Left lung (tissue), 4 donors: ENCODE measurements at regions not wholly inside any gene's neighbourhood (a gene's known extent, or its start where the extent isn't known, plus 50 kb on each side); places are given as distances from the start of the nearest gene placed in this dataset.

ENCODE experiments used
- ATAC-seq: fragments of 200-7000 bp; cut with Tn5 transposase; one replicate; pipeline ENCODE4 v1.9.1; 2020; ENCODE audit warnings: moderate library complexity
- DNase-seq, 4 donors: peaks; one replicate each; pipeline ENCODE4 v3.0.0-alpha.2; 2013 to 2020
- H3K27ac ChIP-seq, 2 donors: fragments of 200-600 bp; sonication (generic) in 1 of 2; one replicate each; pipeline versions ENCODE4 v1.5.0 to v1.8.0; 2020 to 2021
- H3K27me3 ChIP-seq, 2 donors: fragments of 200-600 bp; sonication (generic) in 1 of 2; one replicate each; pipeline versions ENCODE4 v1.5.0 to v1.8.0; 2020 to 2021
- H3K36me3 ChIP-seq, 2 donors: fragments of 200-600 bp; sonication (generic) in 1 of 2; one replicate each; pipeline versions ENCODE4 v1.5.0 to v1.8.0; 2020 to 2021
- H3K4me1 ChIP-seq, 2 donors: fragments of 200-600 bp; one replicate each; pipeline ENCODE4 v1.8.0; 2021
- H3K4me3 ChIP-seq, 2 donors: fragments of 200-600 bp; sonication (generic) in 1 of 2; one replicate each; pipeline versions ENCODE4 v1.5.0 to v1.8.0; 2020 to 2021; ENCODE audit warnings: mild to moderate bottlenecking in 1 of 2
- H3K9me3 ChIP-seq, 2 donors: fragments of 200-600 bp; sonication (generic) in 1 of 2; one replicate each; pipeline versions ENCODE4 v1.5.0 to v1.8.0; 2020 to 2021
- intact Hi-C, 2 donors: fragments of 100-400 bp; cut with DNase I; formaldehyde crosslinking; loops; one replicate each; pipeline versions ENCODE4 v1.11.2 to v1.14.2; 2022
- TF ChIP-seq, protein P1 (sequence below), 2 donors: fragments of 200-600 bp; sonication (generic) in 1 of 2; IDR thresholded peaks; one replicate each; pipeline versions ENCODE4 v1.5.0 to v1.8.0; 2021; ENCODE audit warnings: antibody characterized with exemption in 2 of 2
- donor health status: DM: no; HTN: yes; CAD: no.
- donor health status: DM: no; HTN: no; CAD: no.

GRCh38 chr4:152011469-152011868 lies 250.7 kb upstream of the GATB start:
- H3K9me3 ChIP-seq: no peaks in the 10 kb centered on the region
- H3K4me1 ChIP-seq: no peaks in the 10 kb centered on the region
- H3K36me3 ChIP-seq: no peaks in the 10 kb centered on the region
- DNase-seq (no peak), ATAC-seq (no peak)
- H3K27me3 ChIP-seq: peaks cover 0 to 12% of the 10 kb centered on the region in 2 donors
- H3K27ac ChIP-seq: no peak overlapping the region
- intact Hi-C loops: no loop called here
- TF ChIP-seq, protein P1, sequence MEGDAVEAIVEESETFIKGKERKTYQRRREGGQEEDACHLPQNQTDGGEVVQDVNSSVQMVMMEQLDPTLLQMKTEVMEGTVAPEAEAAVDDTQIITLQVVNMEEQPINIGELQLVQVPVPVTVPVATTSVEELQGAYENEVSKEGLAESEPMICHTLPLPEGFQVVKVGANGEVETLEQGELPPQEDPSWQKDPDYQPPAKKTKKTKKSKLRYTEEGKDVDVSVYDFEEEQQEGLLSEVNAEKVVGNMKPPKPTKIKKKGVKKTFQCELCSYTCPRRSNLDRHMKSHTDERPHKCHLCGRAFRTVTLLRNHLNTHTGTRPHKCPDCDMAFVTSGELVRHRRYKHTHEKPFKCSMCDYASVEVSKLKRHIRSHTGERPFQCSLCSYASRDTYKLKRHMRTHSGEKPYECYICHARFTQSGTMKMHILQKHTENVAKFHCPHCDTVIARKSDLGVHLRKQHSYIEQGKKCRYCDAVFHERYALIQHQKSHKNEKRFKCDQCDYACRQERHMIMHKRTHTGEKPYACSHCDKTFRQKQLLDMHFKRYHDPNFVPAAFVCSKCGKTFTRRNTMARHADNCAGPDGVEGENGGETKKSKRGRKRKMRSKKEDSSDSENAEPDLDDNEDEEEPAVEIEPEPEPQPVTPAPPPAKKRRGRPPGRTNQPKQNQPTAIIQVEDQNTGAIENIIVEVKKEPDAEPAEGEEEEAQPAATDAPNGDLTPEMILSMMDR (IDR thresholded peaks at IDR 0.05): no peak
- no peak overlapping the region for H3K4me3 ChIP-seq

- intact Hi-C loops: no loop called here
- no peak overlapping the region for H3K4me3 ChIP-seq
- DNase-seq: no peak
- H3K27ac ChIP-seq: no peak overlapping the region
- H3K36me3 ChIP-seq: no peaks in the 10 kb centered on the region
- H3K27me3 ChIP-seq: peaks cover 0 to 12% of the 10 kb centered on the region in 2 donors
- TF ChIP-seq, protein P1 (IDR thresholded peaks at IDR 0.05): no peak
- H3K9me3 ChIP-seq: no peaks in the 10 kb centered on the region
- no peaks in the 10 kb centered on the region for H3K4me1 ChIP-seq
- no peak for ATAC-seq
Measured at GRCh38 chr4:152010710-152011079, 249.9 kb upstream of the GATB start.

- TF ChIP-seq, protein P1 (IDR thresholded peaks at IDR 0.05): no peak
- no peak for ATAC-seq
Measured at GRCh38 chr4:152009983-152010709, 249.3 kb upstream of the GATB start.

GRCh38 chr4:152009031-152009670 lies 248.3 kb upstream of the GATB start:
- DNase-seq (no peak), ATAC-seq (no peak)
- no peak overlapping the region for H3K4me3 ChIP-seq
- H3K36me3 ChIP-seq: no peaks in the 10 kb centered on the region
- no peaks in the 10 kb centered on the region for H3K4me1 ChIP-seq
- peaks cover 0 to 12% of the 10 kb centered on the region in 2 donors for H3K27me3 ChIP-seq
- H3K9me3 ChIP-seq: no peaks in the 10 kb centered on the region
- intact Hi-C loops: no loop called here
- TF ChIP-seq, protein P1 (IDR thresholded peaks at IDR 0.05): no peak
- no peak overlapping the region for H3K27ac ChIP-seq

More at GRCh38 chr4:152009983-152010709, 249.3 kb upstream of the GATB start:
- Histone ChIP-seq H3K36me3 (no peaks in the 10 kb centered on the region), H3K27ac (no peak overlapping the region), H3K27me3 (peaks cover 0 to 12% of the 10 kb centered on the region in 2 donors), H3K4me3 (no peak overlapping the region), H3K9me3 (no peaks in the 10 kb centered on the region), H3K4me1 (no peaks in the 10 kb centered on the region)
- intact Hi-C loops: no loop called here
- no peak for DNase-seq

DNA sequence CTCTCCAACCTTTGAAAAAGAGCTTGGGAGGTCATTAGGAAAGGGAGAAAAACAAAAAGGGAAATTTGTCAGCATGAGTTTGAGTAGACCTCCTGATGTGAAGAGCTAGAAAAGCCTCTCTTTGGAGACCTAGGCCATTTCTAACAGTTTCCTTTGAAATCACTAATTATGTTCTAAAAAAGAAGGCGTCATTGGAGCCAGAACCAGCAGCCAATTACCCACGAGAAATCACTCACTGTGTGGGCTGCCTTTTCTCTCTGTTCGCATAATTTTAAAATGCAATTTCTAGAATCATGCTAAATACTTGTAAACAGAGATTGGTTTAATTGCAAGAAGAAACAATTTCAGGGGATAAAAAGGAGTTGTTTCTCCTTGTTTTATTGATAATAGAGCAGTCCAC lies 246.3 kb upstream of the GATB start:
- ATAC-seq: no peak
- Histone ChIP-seq H3K27me3 (peaks cover 0 to 12% of the 10 kb centered on the region in 2 donors), H3K9me3 (no peaks in the 10 kb centered on the region), H3K4me1 (no peaks in the 10 kb centered on the region), H3K27ac (no peak overlapping the region), H3K36me3 (no peaks in the 10 kb centered on the region), H3K4me3 (no peak overlapping the region)
- TF ChIP-seq, protein P1 (IDR thresholded peaks at IDR 0.05): no peak
- intact Hi-C loops: no loop called here
- no peak for DNase-seq
